H1 (cell line): ENCODE measurements at regions not wholly inside any gene's neighbourhood (a gene's known extent, or its start where the extent isn't known, plus 50 kb on each side); places are given as distances from the start of the nearest gene placed in this dataset.

Experiments
- CTCF ChIA-PET: fragments of 300-600 bp; sonication (Branson Sonifier 250); formaldehyde crosslinking; loops from one replicate; lab custom pipeline; 2021; ENCODE audit not compliant: partially characterized antibody; lab: Charles Lee
- POLR2A ChIA-PET: fragments of 300-600 bp; sonication (Branson Sonifier 250); formaldehyde crosslinking; loops from one replicate; lab custom pipeline; 2021; ENCODE audit warnings: inconsistent platforms; ENCODE audit not compliant: partially characterized antibody; lab: Charles Lee
- DNase-seq, 2 experiments: peaks; one replicate each; pipeline versions ENCODE4 v3.0.0 to v3.0.0-alpha.2; 2010 to 2022; ENCODE audit warnings: low spot score in 2 of 2, low read depth in 1 of 2, mixed read lengths in 1 of 2
- FAIRE-seq: peaks from 2 replicates; lab custom pipeline; 2011; peaks lifted over from hg19 to GRCh38; lab: Jason Lieb, UNC
- H2AFZ ChIP-seq: 2 replicates; pipeline ENCODE4 v1.8.1; 2012; ENCODE audit warnings: low read length, inconsistent platforms
- H2AK5ac ChIP-seq: 2 replicates; pipeline ENCODE4 v1.6.1; 2013; ENCODE audit warnings: low read depth, low read length
- H2BK120ac ChIP-seq: replicated peaks from 2 replicates; pipeline ENCODE3; 2013; ENCODE audit warnings: low read depth, low read length, inconsistent platforms
- H2BK12ac ChIP-seq: 2 replicates; pipeline ENCODE4 v1.6.1; 2013; ENCODE audit warnings: low read depth, low read length
- H2BK15ac ChIP-seq: 2 replicates; pipeline ENCODE4 v1.6.1; 2013; ENCODE audit warnings: low read length
- H2BK20ac ChIP-seq: 2 replicates; pipeline ENCODE4 v1.6.1; 2013; ENCODE audit warnings: low read length
- H2BK5ac ChIP-seq: 2 replicates; pipeline ENCODE4 v1.6.1; 2013; ENCODE audit warnings: low read depth, low read length
- H3K14ac ChIP-seq: 2 replicates; pipeline ENCODE4 v1.6.1; 2013; ENCODE audit warnings: inconsistent platforms; ENCODE audit not compliant: insufficient read length
- H3K18ac ChIP-seq: 2 replicates; pipeline ENCODE4 v1.6.1; 2013; ENCODE audit warnings: low read length; ENCODE audit errors: extremely low read depth
- H3K23ac ChIP-seq: 2 replicates; pipeline ENCODE4 v1.6.1; 2013; ENCODE audit warnings: inconsistent platforms; ENCODE audit not compliant: insufficient read length
- H3K23me2 ChIP-seq: 2 replicates; pipeline ENCODE4 v1.6.1; 2013; ENCODE audit warnings: low read depth, low read length
- H3K27ac ChIP-seq: 2 replicates; pipeline ENCODE4 v1.6.1; 2011; ENCODE audit warnings: low read depth, low read length, inconsistent platforms
- H3K27me3 ChIP-seq, 4 experiments: replicated peaks in 1 of 4; 1 replicate in 1 of 4; 2 replicates in 3 of 4; pipeline versions ENCODE4 v1.6.1 to v1.8.1; 2011 to 2013; ENCODE audit warnings: low read length in 3 of 4, mild to moderate bottlenecking in 3 of 4, inconsistent platforms in 2 of 4, mixed read lengths in 2 of 4, moderate library complexity in 1 of 4; ENCODE audit not compliant: control insufficient read depth in 3 of 4, insufficient read depth in 3 of 4; ENCODE audit errors: extremely low read depth in 1 of 4
- H3K36me3 ChIP-seq, 4 experiments: 2 replicates each; pipeline versions ENCODE4 v1.6.1 to v1.8.1; 2011 to 2013; ENCODE audit warnings: mild to moderate bottlenecking in 4 of 4, low read length in 3 of 4, moderate library complexity in 2 of 4, control low read depth in 1 of 4, inconsistent platforms in 1 of 4; ENCODE audit not compliant: insufficient read depth in 4 of 4, control insufficient read depth in 2 of 4
- H3K4ac ChIP-seq: replicated peaks from 2 replicates; pipeline ENCODE3; 2013; ENCODE audit warnings: low read length, low read depth, mixed read lengths, inconsistent platforms; ENCODE audit not compliant: insufficient read length
- H3K4me1 ChIP-seq, 4 experiments: replicated peaks in 1 of 4; 1 replicate in 1 of 4; 2 replicates in 3 of 4; pipeline versions ENCODE4 v1.6.1 to v1.8.1; 2011 to 2013; ENCODE audit warnings: low read length in 3 of 4, inconsistent platforms in 2 of 4, mixed read lengths in 1 of 4; ENCODE audit not compliant: insufficient read depth in 4 of 4, control insufficient read depth in 3 of 4
- H3K4me2 ChIP-seq, 2 experiments: 2 replicates each; pipeline versions ENCODE4 v1.6.1 to v1.8.1; 2011 to 2013; ENCODE audit warnings: low read depth in 2 of 2, low read length in 2 of 2, control low read depth in 1 of 2, inconsistent platforms in 1 of 2, mild to moderate bottlenecking in 1 of 2; ENCODE audit not compliant: insufficient read depth in 1 of 2
- H3K4me3 ChIP-seq, 4 experiments: fragments of 200-600, 300-600 bp in 1 of 4; sonication (generic), shearing (Covaris generic), sonication (Bioruptor Twin) in 1 of 4; 2 replicates each; pipeline versions ENCODE4 v1.5.1 to v1.8.1; 2011 to 2016; ENCODE audit warnings: low read length in 4 of 4, low read depth in 3 of 4, control low read depth in 2 of 4, inconsistent platforms in 2 of 4, mild to moderate bottlenecking in 2 of 4, mixed read lengths in 1 of 4, moderate library complexity in 1 of 4; ENCODE audit not compliant: insufficient read depth in 2 of 4; ENCODE audit errors: extremely low read depth in 1 of 4
- H3K56ac ChIP-seq: replicated peaks from 2 replicates; pipeline ENCODE3; 2013; ENCODE audit warnings: low read depth, mild to moderate bottlenecking, mixed read lengths, low read length, inconsistent platforms; ENCODE audit not compliant: insufficient read length
- H3K79me1 ChIP-seq: 2 replicates; pipeline ENCODE4 v1.6.1; 2013; ENCODE audit warnings: low read depth, low read length, control low read depth
- H3K79me2 ChIP-seq, 2 experiments: 2 replicates each; pipeline versions ENCODE4 v1.6.1 to v1.8.1; 2012 to 2013; ENCODE audit warnings: low read length in 2 of 2, mild to moderate bottlenecking in 2 of 2, inconsistent platforms in 1 of 2; ENCODE audit not compliant: insufficient read depth in 2 of 2, control insufficient read depth in 1 of 2
- H3K9ac ChIP-seq, 4 experiments: replicated peaks in 1 of 4; 1 replicate in 1 of 4; 2 replicates in 3 of 4; pipeline versions ENCODE4 v1.6.1 to v1.8.1; 2011 to 2013; ENCODE audit warnings: low read depth in 3 of 4, low read length in 3 of 4, control low read depth in 2 of 4, mild to moderate bottlenecking in 2 of 4, moderate library complexity in 2 of 4, inconsistent platforms in 1 of 4; ENCODE audit errors: extremely low read depth in 1 of 4
- H3K9me3 ChIP-seq, 2 experiments: 2 replicates each; pipeline versions ENCODE4 v1.6.1 to v1.8.1; 2012 to 2013; ENCODE audit warnings: mild to moderate bottlenecking in 2 of 2, moderate library complexity in 2 of 2, control low read depth in 1 of 2, inconsistent platforms in 1 of 2, low read depth in 1 of 2, low read length in 1 of 2, mixed read lengths in 1 of 2; ENCODE audit not compliant: insufficient read depth in 2 of 2
- H4K20me1 ChIP-seq, 2 experiments: replicated peaks in 1 of 2; 2 replicates each; pipeline versions ENCODE3 to v1.8.1; 2011 to 2013; ENCODE audit warnings: inconsistent platforms in 2 of 2, low read length in 2 of 2, mild to moderate bottlenecking in 1 of 2; ENCODE audit not compliant: insufficient read depth in 2 of 2, control insufficient read depth in 1 of 2
- H4K5ac ChIP-seq: 2 replicates; pipeline ENCODE4 v1.6.1; 2013; ENCODE audit warnings: low read length, low read depth, mixed read lengths, inconsistent platforms; ENCODE audit not compliant: insufficient read length
- H4K8ac ChIP-seq: 2 replicates; pipeline ENCODE4 v1.8.0; 2013; ENCODE audit warnings: mild to moderate bottlenecking, moderate library complexity, low read length, inconsistent platforms; ENCODE audit not compliant: insufficient read depth; ENCODE audit errors: extremely low read depth
- H4K91ac ChIP-seq: replicated peaks from 2 replicates; pipeline ENCODE3; 2013; ENCODE audit warnings: low read length, mixed read lengths, inconsistent platforms; ENCODE audit not compliant: insufficient read length
- CBX8 ChIP-seq: fragments of 300-800, 300-1000 bp; sonication (generic); IDR thresholded peaks from 2 replicates; pipeline ENCODE4 v1.7.1; 2016; ENCODE audit warnings: low read depth, low read length, borderline replicate concordance
- FOSL1 ChIP-seq: IDR thresholded peaks from 2 replicates; pipeline ENCODE4 v1.6.1; 2011; ENCODE audit warnings: mild to moderate bottlenecking, low read depth, low read length, moderate library complexity; ENCODE audit not compliant: insufficient read depth
- RNF2 ChIP-seq: fragments of 200-900, 300-1000 bp; sonication (generic); IDR thresholded peaks from 2 replicates; pipeline ENCODE4 v1.7.1; 2016; ENCODE audit warnings: borderline replicate concordance, low read depth, mild to moderate bottlenecking, antibody characterized with exemption, low read length; ENCODE audit not compliant: poor library complexity, severe bottlenecking; ENCODE audit errors: missing control alignments
- TAF7 ChIP-seq: optimal IDR thresholded peaks from 2 replicates; pipeline ENCODE3; 2011; ENCODE audit warnings: low read depth, mild to moderate bottlenecking, inconsistent platforms, low read length, moderate library complexity, borderline replicate concordance
- WGBS, 2 experiments: shearing (Covaris generic) in 1 of 2; methylation state at CpG; one replicate each; pipeline versions ENCODE4 v1.1.6 to v1.1.7; 2013 to 2015; ENCODE audit warnings: low lambda C conversion rate in 2 of 2, mixed read lengths in 2 of 2, inconsistent platforms in 1 of 2, low coverage in 1 of 2, missing lambda C conversion rate in 1 of 2; ENCODE audit not compliant: insufficient replicate concordance in 2 of 2, insufficient coverage in 1 of 2, insufficient read length in 1 of 2; ENCODE audit errors: extremely low coverage in 1 of 2, missing lambda C conversion rate in 1 of 2; 5-methylcytosine and 5-hydroxymethylcytosine counted together

- Histone ChIP-seq H3K79me2 (no peaks in the 10 kb centered on the region), H3K56ac (no peak overlapping the region), H3K79me1 (no peaks in the 10 kb centered on the region), H3K23me2 (no peaks in the 10 kb centered on the region), H4K5ac (no peak overlapping the region), H3K14ac (no peak overlapping the region), H3K9me3 (no peaks in the 10 kb centered on the region), H3K27ac (no peak overlapping the region), H3K4me3 (no peak overlapping the region), H3K23ac (no peak overlapping the region), H3K27me3 (no peaks in the 10 kb centered on the region), H3K4me2 (no peak overlapping the region), H4K8ac (no peak overlapping the region), H3K36me3 (no peaks in the 10 kb centered on the region), H2AFZ (0 out of 2 replicates have a peak overlapping the region, but pooled peaks have one; percentile 5), H4K91ac (no peak overlapping the region), H4K20me1 (no peaks in the 10 kb centered on the region), H2BK120ac (no peak overlapping the region), H2BK15ac (no peak overlapping the region), H2BK12ac (no peak overlapping the region), H3K4me1 (0 out of 7 replicates have a peak, but pooled peaks cover 0 to 3% (median 0%) of the 10 kb centered on the region in 4 experiments), H3K18ac (no peak overlapping the region), H2BK20ac (no peak overlapping the region), H3K4ac (no peak overlapping the region), H2BK5ac (no peak overlapping the region), H2AK5ac (no peak overlapping the region), H3K9ac (no peak overlapping the region)
- POLR2A ChIA-PET, result interaction anchor here (1.1 kb wide), 1 partner anchor 10 kb away, joined by 5 read pairs; no protein-coding TSS in a partner anchor
- DNase-seq, result no peak
- no peak for FAIRE-seq
- CTCF ChIA-PET, result interaction anchor here (1.3 kb wide), 1 partner anchor 74 kb away, joined by 3 read pairs; no protein-coding TSS in a partner anchor
- WGBS, 2 experiments, result 91% methylated on average over 4 of the region's 4 CpGs; no CpG with 5 or more reads in 1 of the 2 experiments
- TF ChIP-seq TAF7 (no peak), RNF2 (no peak), CBX8 (no peak), FOSL1 (no peak)
These were observed 79.9 kb upstream of the MYCBP2 start for GRCh38 chr13:77406644-77407440.
